GM12865 (cell line): ENCODE measurements at regions not wholly inside any gene's neighbourhood (a gene's known extent, or its start where the extent isn't known, plus 50 kb on each side); places are given as distances from the start of the nearest gene placed in this dataset.

Experiments used
- DNase-seq: peaks from one replicate; pipeline ENCODE4 v3.0.0; 2010; ENCODE audit warnings: low read depth
- H3K4me3 ChIP-seq: 2 replicates; pipeline ENCODE4 v1.5.1; 2011; ENCODE audit warnings: mild to moderate bottlenecking, low read depth, low read length, control low read depth
- CTCF ChIP-seq: IDR thresholded peaks from 2 replicates; pipeline ENCODE4 v1.5.1; 2011; ENCODE audit warnings: low read length, control low read depth, low read depth, inconsistent platforms; ENCODE audit not compliant: insufficient read depth; ENCODE audit errors: missing control alignments

GRCh38 chr16:64234200-64234599 lies 887.7 kb downstream of the CDH11 start:
- TF ChIP-seq CTCF = no peak
- no peak for DNase-seq
- no peak overlapping the region for H3K4me3 ChIP-seq

- no peak for DNase-seq
- TF ChIP-seq CTCF = no peak
- no peak overlapping the region for H3K4me3 ChIP-seq
Observed at GRCh38 chr16:64225696-64226095, 896.2 kb downstream of the CDH11 start.

GRCh38 chr16:64225036-64225435 lies 896.8 kb downstream of the CDH11 start:
- H3K4me3 ChIP-seq = no peak overlapping the region
- TF ChIP-seq CTCF = no peak
- no peak for DNase-seq

- no peak for TF ChIP-seq CTCF
- DNase-seq = no peak
Observed at GRCh38 chr16:64217789-64218535, 903.9 kb downstream of the CDH11 start.

GRCh38 chr16:64215730-64216129 lies 906.1 kb downstream of the CDH11 start:
- TF ChIP-seq CTCF = no peak
- no peak overlapping the region for H3K4me3 ChIP-seq

More at GRCh38 chr16:64217789-64218535, 903.9 kb downstream of the CDH11 start:
- H3K4me3 ChIP-seq = no peak overlapping the region

GRCh38 chr16:64211331-64211730 lies 910.5 kb downstream of the CDH11 start:
- H3K4me3 ChIP-seq = no peak overlapping the region
- TF ChIP-seq CTCF = no peak
- no peak for DNase-seq

More at GRCh38 chr16:64215730-64216129, 906.1 kb downstream of the CDH11 start:
- DNase-seq = no peak

GRCh38 chr16:64206862-64207261 lies 915.0 kb downstream of the CDH11 start:
- no peak for TF ChIP-seq CTCF
- DNase-seq = no peak
- no peak overlapping the region for H3K4me3 ChIP-seq
